Adrenal gland (tissue), 9 donors: ENCODE measurements at regions not wholly inside any gene's neighbourhood (a gene's known extent, or its start where the extent isn't known, plus 50 kb on each side); places are given as distances from the start of the nearest gene placed in this dataset.

Source experiments
- DNase-seq, 7 donors: peaks; one replicate each; pipeline ENCODE4 v3.0.0-alpha.2; 2019 to 2020
- H3K27ac ChIP-seq, 5 donors: fragments of 200-600 bp; sonication (generic) in 4 of 5; 1 replicate in 3 of 5; 2 replicates in 2 of 5; pipeline versions ENCODE4 v1.5.1 to v1.8.0; 2016 to 2020; ENCODE audit warnings: mild to moderate bottlenecking in 1 of 5
- H3K27me3 ChIP-seq: fragments of 200-600 bp; 2 replicates; pipeline ENCODE4 v1.8.0; 2021
- H3K36me3 ChIP-seq, 2 donors: fragments of 200-600 bp; replicated peaks in 1 of 2; 1 replicate in 1 of 2; 2 replicates in 1 of 2; pipeline versions ENCODE4 v1.5.1 to v1.8.0; 2018 to 2022
- H3K4me1 ChIP-seq, 2 donors: fragments of 200-600 bp; replicated peaks in 1 of 2; 1 replicate in 1 of 2; 2 replicates in 1 of 2; pipeline versions ENCODE4 v1.5.1 to v1.8.0; 2018 to 2021
- H3K4me3 ChIP-seq, 4 donors: fragments of 200-600 bp; sonication (generic) in 3 of 4; one replicate each; pipeline ENCODE4 v1.5.1; 2016 to 2018
- H3K9me3 ChIP-seq, 3 donors: fragments of 200-600 bp; sonication (generic) in 1 of 3; replicated peaks in 1 of 3; 1 replicate in 2 of 3; 2 replicates in 1 of 3; pipeline versions ENCODE4 v1.5.1 to v1.8.0; 2016 to 2021
- POLR2A ChIP-seq, 2 donors: fragments of 450-650 bp; IDR thresholded peaks; one replicate each; pipeline ENCODE4 v1.6.1; 2017; ENCODE audit warnings: antibody characterized with exemption in 2 of 2, mild to moderate bottlenecking in 2 of 2, moderate library complexity in 1 of 2
- WGBS, 4 donors: extraction: QIAGEN DNeasy Blood & Tissue Kit in 2 of 4; methylation state at CpG; one replicate each; pipeline versions ENCODE4 v1.1.5 to v1.1.7; 2013 to 2017; 5-methylcytosine and 5-hydroxymethylcytosine counted together
- intact Hi-C, 2 donors: fragments of 100-400 bp; cut with DNase I; formaldehyde crosslinking; loops; one replicate each; pipeline versions ENCODE4 v1.14.1 to v1.15.0; 2022 to 2023
- TF ChIP-seq, protein P1 (sequence below), 6 experiments: fragments of 450-650 bp in 4 of 6; fragments of 200-600 bp in 2 of 6; sonication (generic) in 1 of 6; IDR thresholded peaks; 1 replicate in 5 of 6; 2 replicates in 1 of 6; pipeline versions ENCODE4 v1.5.1 to v1.8.0; 2016 to 2021; ENCODE audit warnings: antibody characterized with exemption in 6 of 6, mild to moderate bottlenecking in 2 of 6, moderate library complexity in 1 of 6
- donor health status: healthy with polysubstance abuse.
- donor health status: Bipolar disorder and iron deficiency.
- donor health status: DM: yes; HTN: yes; CAD: no.
- donor health status: DM: no; HTN: no; CAD: no.
- donor health status: DM: no; HTN: no; CAD: no.

DNA sequence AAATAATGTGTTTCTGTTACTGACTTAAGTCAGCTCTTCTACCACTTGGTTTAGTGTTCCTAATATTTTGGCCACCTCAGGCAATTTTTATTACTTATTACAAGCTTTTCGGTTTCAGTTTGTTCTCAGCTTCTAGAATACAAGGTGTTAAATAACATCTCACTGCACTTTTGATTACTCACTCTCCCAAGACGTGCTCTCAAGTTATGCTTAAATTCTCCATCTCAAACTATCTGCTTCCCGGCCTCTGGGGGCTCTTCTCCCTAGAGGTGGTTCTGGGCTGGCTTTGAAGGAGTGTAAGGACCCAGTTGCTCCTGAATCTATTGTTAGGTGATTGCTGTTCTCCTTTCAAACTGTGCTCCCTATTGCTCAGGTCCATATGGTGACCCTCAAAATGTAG is 193.9 kb upstream of the DDHD1 start:
- intact Hi-C loops: no loop called here
- H3K36me3 ChIP-seq: no peaks in the 10 kb centered on the region
- no peak for TF ChIP-seq POLR2A (IDR thresholded peaks at IDR 0.05)
- TF ChIP-seq, protein P1, sequence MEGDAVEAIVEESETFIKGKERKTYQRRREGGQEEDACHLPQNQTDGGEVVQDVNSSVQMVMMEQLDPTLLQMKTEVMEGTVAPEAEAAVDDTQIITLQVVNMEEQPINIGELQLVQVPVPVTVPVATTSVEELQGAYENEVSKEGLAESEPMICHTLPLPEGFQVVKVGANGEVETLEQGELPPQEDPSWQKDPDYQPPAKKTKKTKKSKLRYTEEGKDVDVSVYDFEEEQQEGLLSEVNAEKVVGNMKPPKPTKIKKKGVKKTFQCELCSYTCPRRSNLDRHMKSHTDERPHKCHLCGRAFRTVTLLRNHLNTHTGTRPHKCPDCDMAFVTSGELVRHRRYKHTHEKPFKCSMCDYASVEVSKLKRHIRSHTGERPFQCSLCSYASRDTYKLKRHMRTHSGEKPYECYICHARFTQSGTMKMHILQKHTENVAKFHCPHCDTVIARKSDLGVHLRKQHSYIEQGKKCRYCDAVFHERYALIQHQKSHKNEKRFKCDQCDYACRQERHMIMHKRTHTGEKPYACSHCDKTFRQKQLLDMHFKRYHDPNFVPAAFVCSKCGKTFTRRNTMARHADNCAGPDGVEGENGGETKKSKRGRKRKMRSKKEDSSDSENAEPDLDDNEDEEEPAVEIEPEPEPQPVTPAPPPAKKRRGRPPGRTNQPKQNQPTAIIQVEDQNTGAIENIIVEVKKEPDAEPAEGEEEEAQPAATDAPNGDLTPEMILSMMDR (IDR thresholded peaks at IDR 0.05): no peak
- no peaks in the 10 kb centered on the region for H3K4me1 ChIP-seq
- H3K9me3 ChIP-seq: no peaks in the 10 kb centered on the region
- no peaks in the 10 kb centered on the region for H3K27me3 ChIP-seq
- DNase-seq: no peak
- H3K4me3 ChIP-seq: no peak overlapping the region
- 72 to 81% (median 78%) methylated on average over 3 of the region's 3 CpGs for WGBS, 4 donors
- H3K27ac ChIP-seq: no peak overlapping the region

DNA sequence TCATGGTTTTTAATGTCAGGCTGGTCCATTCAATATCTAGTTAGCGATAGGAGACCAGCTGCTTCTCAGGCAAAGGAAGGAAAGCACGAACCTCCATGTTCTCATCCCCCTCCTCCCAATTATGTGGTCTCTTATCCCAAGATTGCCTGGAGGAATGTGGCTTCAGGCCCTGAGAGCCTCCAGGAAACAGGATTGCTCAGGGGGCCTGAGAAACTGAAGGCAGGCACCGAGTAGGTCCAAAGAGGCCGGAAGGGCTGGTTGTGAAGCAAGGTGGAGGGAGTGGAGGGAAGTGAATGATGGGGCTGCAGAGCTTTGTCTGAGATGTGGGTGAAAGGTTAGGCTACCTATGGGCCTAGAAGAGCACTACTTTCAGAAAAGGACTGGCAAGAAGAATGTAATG is 188.2 kb upstream of the DDHD1 start:
- intact Hi-C loops: no loop called here
- TF ChIP-seq, protein P1 (IDR thresholded peaks at IDR 0.05): no peak
- no peak for TF ChIP-seq POLR2A (IDR thresholded peaks at IDR 0.05)
- Histone ChIP-seq H3K4me1 (no peaks in the 10 kb centered on the region), H3K9me3 (no peaks in the 10 kb centered on the region), H3K36me3 (no peaks in the 10 kb centered on the region), H3K4me3 (no peak overlapping the region), H3K27ac (no peak overlapping the region), H3K27me3 (no peaks in the 10 kb centered on the region)
- 87 to 96% (median 95%) methylated on average over 4 of the region's 4 CpGs for WGBS, 4 donors
- DNase-seq: no peak

- intact Hi-C loops: no loop called here
- H3K27me3 ChIP-seq: no peaks in the 10 kb centered on the region
- 82 to 88% (median 86%) methylated on average over 5 of the region's 5 CpGs for WGBS, 4 donors
Observed at GRCh38 chr14:53338192-53338591, 185.1 kb upstream of the DDHD1 start.

GRCh38 chr14:53336729-53337128 is 183.6 kb upstream of the DDHD1 start:
- no peaks in the 10 kb centered on the region for H3K27me3 ChIP-seq
- TF ChIP-seq POLR2A (IDR thresholded peaks at IDR 0.05): no peak
- TF ChIP-seq, protein P1 (IDR thresholded peaks at IDR 0.05): no peak
- 85 to 96% (median 90%) methylated on average over 3 of the region's 3 CpGs for WGBS, 4 donors
- no peak overlapping the region for H3K27ac ChIP-seq
- H3K9me3 ChIP-seq: no peaks in the 10 kb centered on the region
- H3K4me3 ChIP-seq: no peak overlapping the region
- H3K4me1 ChIP-seq: no peaks in the 10 kb centered on the region
- intact Hi-C loops: no loop called here
- DNase-seq: no peak
- H3K36me3 ChIP-seq: no peaks in the 10 kb centered on the region

More at GRCh38 chr14:53338192-53338591, 185.1 kb upstream of the DDHD1 start:
- no peaks in the 10 kb centered on the region for H3K9me3 ChIP-seq
- no peaks in the 10 kb centered on the region for H3K36me3 ChIP-seq
- H3K4me3 ChIP-seq: no peak overlapping the region
- no peak for TF ChIP-seq POLR2A (IDR thresholded peaks at IDR 0.05)
- TF ChIP-seq, protein P1 (IDR thresholded peaks at IDR 0.05): no peak
- no peak for DNase-seq
- no peak overlapping the region for H3K27ac ChIP-seq
- H3K4me1 ChIP-seq: no peaks in the 10 kb centered on the region
